ENCODE measurements at regions not wholly inside any gene's neighbourhood (a gene's known extent, or its start where the extent isn't known, plus 50 kb on each side); places are given as distances from the start of the nearest gene placed in this dataset.

GRCh38 chr3:31210068-31210645 lies 315.7 kb upstream of the GADL1 start:
- H3K4me3 Mint-ChIP-seq = no peak overlapping the region
- no peaks in the 10 kb centered on the region for H3K27me3 Mint-ChIP-seq (ENCODE audit: insufficient read depth, low read depth, poor library complexity)
- H3K4me1 Mint-ChIP-seq = no peaks in the 10 kb centered on the region
- no peaks in the 10 kb centered on the region for H3K79me2 ChIP-seq (replicated peaks; ENCODE audit: insufficient read depth)
- no peaks in the 10 kb centered on the region for H4K20me1 ChIP-seq (replicated peaks; ENCODE audit: insufficient read depth)
- no peaks in the 10 kb centered on the region for H3K27me3 ChIP-seq (ENCODE audit: insufficient read depth)
- TF ChIP-seq CTCF (conservative IDR thresholded peaks at IDR 0.05; ENCODE audit: low read depth in 2 of 2) = peak; percentile 79 to 87
- TF ChIP-seq NANOG (IDR thresholded peaks at IDR 0.05; ENCODE audit: borderline replicate concordance) = no peak
- H3K36me3 Mint-ChIP-seq (ENCODE audit: low read depth) = no peaks in the 10 kb centered on the region
- no peak overlapping the region for H2AFZ ChIP-seq
- H3K36me3 ChIP-seq (ENCODE audit: insufficient read depth) = no peaks in the 10 kb centered on the region
- no peak overlapping the region for H3K4me2 ChIP-seq
- H3K27ac ChIP-seq (ENCODE audit: low read depth) = no peak overlapping the region
- peak; percentile 79 for ATAC-seq
- H3K9me2 ChIP-seq (ENCODE audit: insufficient read depth) = no peaks in the 10 kb centered on the region
- no peaks in the 10 kb centered on the region for H3F3A ChIP-seq (replicated peaks; ENCODE audit: low read depth)
- no peak overlapping the region for H3K27ac Mint-ChIP-seq
- no peak overlapping the region for H3K4me3 ChIP-seq
- peaks cover 2% of the 10 kb centered on the region; the same call in 2 of the 3 replicates for H3K9me3 Mint-ChIP-seq
- H3K4me1 ChIP-seq (ENCODE audit: insufficient read depth) = no peaks in the 10 kb centered on the region
- peak; percentile 71 for DNase-seq (ENCODE audit: low spot score)

GRCh38 chr3:31213869-31214486 lies 318.7 kb upstream of the STT3B start:
- Histone ChIP-seq H4K20me1 (replicated peaks; ENCODE audit: insufficient read depth) (no peaks in the 10 kb centered on the region), H3K4me3 (no peak overlapping the region), H3K79me2 (replicated peaks; ENCODE audit: insufficient read depth) (no peaks in the 10 kb centered on the region), H3K9me2 (ENCODE audit: insufficient read depth) (no peaks in the 10 kb centered on the region), H3K4me1 (ENCODE audit: insufficient read depth) (no peaks in the 10 kb centered on the region), H3K36me3 (ENCODE audit: insufficient read depth) (no peaks in the 10 kb centered on the region), H3K27ac (ENCODE audit: low read depth) (no peak overlapping the region), H3K4me2 (no peak overlapping the region), H3K27me3 (ENCODE audit: insufficient read depth) (no peaks in the 10 kb centered on the region), H3F3A (replicated peaks; ENCODE audit: low read depth) (no peaks in the 10 kb centered on the region), H2AFZ (no peak overlapping the region)
- no peaks in the 10 kb centered on the region for H3K36me3 Mint-ChIP-seq (ENCODE audit: low read depth)
- H3K4me1 Mint-ChIP-seq = no peaks in the 10 kb centered on the region
- H3K9me3 Mint-ChIP-seq = no peaks in the 10 kb centered on the region
- no peak for DNase-seq (ENCODE audit: low spot score)
- no peak overlapping the region for H3K4me3 Mint-ChIP-seq
- no peaks in the 10 kb centered on the region for H3K27me3 Mint-ChIP-seq (ENCODE audit: insufficient read depth, low read depth, poor library complexity)
- H3K27ac Mint-ChIP-seq = no peak overlapping the region
- no peak for ATAC-seq
- TF ChIP-seq ZNF462 (CRISPR knock-in tag; IDR thresholded peaks at IDR 0.05) (no peak), JUNB (IDR thresholded peaks at IDR 0.05; ENCODE audit: unreplicated experiment) (no peak), CTCF (conservative IDR thresholded peaks at IDR 0.05; ENCODE audit: low read depth in 2 of 2) (no peak), EZH2 (IDR thresholded peaks at IDR 0.05; ENCODE audit: low read depth, unreplicated experiment) (no peak), CREB1 (CRISPR knock-in tag; IDR thresholded peaks at IDR 0.05; ENCODE audit: low read depth) (no peak), ZNF331 (CRISPR knock-in tag; IDR thresholded peaks at IDR 0.05; ENCODE audit: low read depth) (no peak), ETS1 (IDR thresholded peaks at IDR 0.05) (no peak)
